Midbrain (tissue), 1 donor: ENCODE measurements at regions not wholly inside any gene's neighbourhood (a gene's known extent, or its start where the extent isn't known, plus 50 kb on each side); places are given as distances from the start of the nearest gene placed in this dataset.

ENCODE experiments used
- DNase-seq: peaks from one replicate; lab custom pipeline; 2025; lab: John Stamatoyannopoulos, UW

DNA sequence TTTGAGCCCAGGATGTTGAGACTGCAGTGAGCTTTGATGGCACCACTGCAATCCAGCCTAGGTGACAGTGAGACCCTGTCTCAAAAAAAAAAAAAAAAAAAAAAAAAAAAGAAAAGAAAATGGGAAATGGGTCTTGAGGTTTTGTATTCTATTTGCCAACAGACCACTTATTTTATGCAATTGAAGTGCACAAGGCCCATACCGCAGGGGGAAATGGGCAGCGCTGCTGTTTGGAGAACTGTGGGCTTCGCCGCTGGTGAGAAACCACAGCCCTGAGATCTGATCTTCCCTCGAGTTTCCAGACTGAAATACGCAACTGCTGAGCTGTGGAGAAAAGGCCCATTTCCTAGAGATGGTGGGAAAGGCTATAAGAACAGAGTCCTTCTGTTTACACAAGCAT lies 512.0 kb downstream of the TCERG1L start:
- DNase-seq: no peak

DNA sequence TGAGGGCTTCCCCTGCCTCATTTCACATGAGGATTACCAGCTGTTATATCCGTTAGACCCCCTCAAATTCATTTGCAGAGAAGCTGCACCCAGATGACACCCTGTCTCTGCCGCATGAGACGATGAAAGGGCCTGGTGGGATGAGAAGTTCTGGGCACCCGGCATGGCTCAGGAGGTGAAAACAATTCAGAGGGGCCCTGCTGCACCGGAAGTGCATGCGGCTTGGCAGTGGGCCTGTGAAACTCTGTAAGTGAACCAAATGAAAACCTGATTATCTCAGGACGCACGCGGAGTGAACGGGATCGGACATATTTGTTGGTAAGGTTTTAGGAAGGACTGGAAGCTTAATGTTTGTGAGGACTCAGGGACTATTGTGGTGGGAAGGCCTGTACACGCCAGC lies 511.2 kb downstream of the TCERG1L start:
- no peak for DNase-seq

DNA sequence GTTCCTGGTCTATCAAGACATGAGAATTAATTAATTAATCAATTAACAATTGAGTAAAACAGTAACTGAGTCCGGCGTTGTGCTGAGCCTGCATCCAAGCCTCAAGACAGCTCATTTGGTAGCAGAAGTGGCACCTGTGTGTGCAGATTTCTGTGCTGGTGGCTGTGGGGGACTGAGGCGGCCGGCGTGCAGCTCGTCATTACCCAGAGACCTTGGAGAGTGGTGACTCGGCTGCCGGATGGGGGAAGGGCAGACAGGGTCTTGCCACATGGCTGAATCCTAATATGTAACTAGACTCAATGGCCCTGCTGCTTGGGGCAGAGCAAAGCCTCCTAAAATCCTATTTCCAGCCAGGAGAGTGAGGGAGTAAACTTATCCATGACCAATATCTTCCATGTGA lies 510.2 kb downstream of the TCERG1L start:
- DNase-seq: no peak

DNA sequence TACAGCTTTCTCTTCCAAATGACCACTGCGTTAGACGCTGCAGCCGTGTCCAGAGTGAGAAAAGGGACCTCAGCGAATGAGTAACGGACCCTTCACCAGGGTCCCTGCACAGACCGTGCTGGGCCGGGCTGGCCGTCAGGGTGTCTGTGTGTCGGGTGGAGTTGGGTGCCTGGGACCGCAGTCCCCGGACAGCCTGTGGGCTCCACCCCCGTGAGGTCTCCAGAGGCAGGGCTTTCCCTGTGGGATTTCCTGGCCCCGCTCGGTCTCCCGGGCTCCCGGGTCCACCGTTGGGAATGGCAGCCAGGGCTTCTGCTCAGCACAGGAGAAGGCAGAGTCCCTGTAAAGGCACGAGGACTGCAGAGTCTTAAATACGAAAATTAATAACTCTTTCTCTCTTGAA lies 509.7 kb downstream of the TCERG1L start:
- no peak for DNase-seq

DNA sequence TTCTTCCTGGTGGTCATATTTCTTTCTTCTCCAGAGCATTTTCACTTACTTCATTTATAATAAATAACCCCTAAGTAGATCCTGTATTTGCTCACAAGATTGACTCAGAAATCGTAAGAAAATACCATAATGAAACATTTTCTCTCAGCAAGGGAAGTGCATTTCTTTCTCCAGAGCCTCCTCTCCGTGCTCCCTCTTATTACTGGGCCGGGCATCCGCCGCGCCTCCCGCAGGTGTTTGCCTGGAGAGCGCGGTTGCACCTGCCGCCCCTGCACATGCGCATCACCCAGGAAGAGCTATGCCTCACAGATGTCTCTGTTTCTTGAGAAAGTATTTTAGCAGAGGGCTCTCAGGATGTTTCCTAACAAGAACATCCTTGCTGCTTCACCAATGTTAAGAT lies 509.2 kb downstream of the TCERG1L start:
- no peak for DNase-seq

DNA sequence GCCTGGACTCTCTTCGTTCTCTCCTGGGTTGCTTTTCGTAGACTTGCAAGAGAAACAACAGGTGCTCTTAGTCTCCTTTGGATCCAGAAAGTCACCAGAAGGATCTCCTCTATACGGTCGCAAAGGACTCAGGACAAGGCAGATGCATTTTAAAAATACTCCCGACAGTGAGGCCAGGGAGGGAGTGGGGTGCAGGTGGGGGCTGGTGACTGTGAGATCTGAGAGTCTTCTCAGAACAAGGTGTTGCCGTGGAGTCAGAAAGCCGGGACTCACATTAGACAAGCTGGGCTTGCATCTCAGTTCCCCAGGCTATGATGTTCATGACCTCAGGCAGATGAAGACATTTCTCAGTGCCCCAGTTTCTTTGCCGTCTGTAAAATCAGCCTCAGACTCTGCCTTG lies 507.2 kb downstream of the TCERG1L start:
- DNase-seq: no peak

DNA sequence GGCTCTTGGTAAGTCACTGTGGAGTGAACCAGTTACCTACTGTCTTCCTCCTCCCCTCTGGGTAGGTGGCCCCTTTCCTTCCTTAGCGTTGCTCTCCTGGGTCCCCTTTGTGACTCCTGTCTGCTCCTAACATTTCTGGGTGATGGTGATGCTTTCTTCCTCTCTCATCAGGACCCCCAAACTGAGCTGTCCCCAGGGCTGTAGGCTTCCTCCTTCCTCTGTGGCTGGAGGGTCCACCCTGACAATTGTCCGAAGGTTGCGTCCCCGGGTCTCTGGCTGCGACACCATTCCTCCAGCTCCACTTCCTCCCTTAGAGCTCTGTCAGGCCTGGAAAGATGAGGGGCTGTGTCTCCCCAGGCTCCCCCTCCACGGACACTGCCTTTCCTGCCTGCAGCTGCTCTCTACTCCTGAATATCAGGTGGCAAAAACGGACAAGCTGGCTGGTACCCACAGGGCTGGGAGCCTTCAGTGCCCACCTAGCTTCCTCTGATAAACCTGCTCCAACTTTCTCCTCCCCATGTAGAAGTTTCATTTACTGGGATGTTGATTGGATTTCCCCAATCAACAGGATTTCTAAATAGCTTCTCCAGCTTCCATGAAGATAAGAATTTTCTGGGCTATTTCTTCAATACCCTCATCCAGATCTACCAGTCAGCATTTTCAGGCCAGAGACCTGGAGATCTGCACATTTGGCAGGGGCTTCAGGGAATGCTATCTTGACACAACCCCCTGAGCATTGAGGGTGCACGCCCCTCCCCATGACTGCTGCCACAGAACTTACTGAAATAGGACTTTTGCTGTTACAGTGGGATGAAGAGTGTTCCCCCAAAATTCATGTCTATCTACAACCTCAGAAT lies 506.5 kb downstream of the TCERG1L start:
- no peak for DNase-seq

DNA sequence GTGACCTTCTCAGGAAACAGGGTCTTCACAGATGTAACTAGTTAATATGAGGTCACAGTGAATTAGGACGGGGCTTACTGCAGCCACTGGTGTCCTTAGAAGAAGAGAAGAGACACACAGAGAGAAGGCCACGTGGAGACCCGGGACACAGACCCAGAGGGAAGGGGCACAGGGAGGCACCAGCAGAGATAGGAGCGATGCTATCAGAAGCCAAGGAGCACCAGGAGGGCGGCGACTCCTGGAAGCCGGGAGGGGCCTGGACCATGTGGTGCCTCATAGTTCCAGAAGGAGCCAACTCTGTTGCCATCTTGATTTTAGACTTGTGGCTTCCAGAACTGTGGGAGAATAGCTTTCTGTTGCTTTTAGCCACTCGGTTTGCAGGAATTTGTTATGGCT lies 505.9 kb downstream of the TCERG1L start:
- DNase-seq: no peak

DNA sequence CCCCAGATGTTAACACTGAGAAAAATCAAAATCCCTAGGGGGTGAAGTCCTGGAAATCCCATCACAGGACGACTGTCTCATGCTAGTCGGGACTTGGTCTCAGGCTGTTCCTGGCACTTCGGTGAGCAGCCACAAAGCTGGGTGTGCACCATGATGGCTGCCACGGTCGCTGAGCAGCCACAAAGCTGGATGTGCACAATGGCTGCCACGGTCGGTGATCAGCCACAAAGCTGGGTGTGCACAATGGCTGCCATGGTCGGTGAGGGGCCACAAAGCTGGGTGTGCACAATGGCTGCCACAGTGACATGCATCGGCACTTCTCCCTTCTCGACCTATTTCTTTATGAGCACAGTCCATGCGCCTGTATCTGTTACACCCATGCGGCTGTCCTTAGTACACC lies 505.1 kb downstream of the TCERG1L start:
- DNase-seq: no peak

DNA sequence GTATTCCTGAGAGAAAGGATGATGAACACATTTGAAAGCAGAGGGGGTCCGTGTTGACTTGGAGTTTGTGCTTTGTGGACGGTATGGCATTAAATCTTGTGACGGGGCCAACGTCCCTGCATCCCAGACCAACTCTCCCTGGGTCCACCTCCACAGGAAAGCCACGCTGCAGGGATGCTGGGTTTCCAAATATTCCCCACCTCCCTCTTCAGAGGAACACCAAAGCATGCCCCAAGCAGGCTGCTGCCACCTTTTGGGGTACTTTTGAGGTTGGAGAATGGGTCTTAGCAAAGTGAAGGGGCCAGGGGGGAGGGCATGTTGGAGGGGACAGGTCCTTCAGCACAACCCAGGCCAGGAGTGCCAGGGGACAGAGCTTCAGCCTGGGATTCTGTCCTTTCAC lies 504.4 kb downstream of the TCERG1L start:
- no peak for DNase-seq

DNA sequence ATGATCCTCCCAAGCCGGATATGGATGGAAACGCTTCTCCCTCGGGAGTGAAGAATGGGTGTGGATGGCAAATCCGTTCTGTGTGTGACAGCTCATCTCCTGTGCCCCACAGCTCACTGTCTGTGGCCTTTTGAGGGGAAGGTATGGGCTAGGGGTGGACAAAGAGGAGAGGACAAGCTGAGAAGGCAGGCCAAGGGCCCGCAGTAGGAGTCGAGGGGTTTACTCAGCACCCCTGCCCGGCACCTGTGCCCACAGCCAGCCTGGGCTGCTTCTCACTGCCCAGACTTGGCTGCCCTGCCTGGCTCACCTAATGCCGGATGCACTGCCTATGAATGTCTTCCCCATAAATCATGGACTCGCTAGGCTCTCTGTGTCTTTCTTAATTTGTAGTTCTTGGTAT lies 503.8 kb downstream of the TCERG1L start:
- DNase-seq: no peak

DNA sequence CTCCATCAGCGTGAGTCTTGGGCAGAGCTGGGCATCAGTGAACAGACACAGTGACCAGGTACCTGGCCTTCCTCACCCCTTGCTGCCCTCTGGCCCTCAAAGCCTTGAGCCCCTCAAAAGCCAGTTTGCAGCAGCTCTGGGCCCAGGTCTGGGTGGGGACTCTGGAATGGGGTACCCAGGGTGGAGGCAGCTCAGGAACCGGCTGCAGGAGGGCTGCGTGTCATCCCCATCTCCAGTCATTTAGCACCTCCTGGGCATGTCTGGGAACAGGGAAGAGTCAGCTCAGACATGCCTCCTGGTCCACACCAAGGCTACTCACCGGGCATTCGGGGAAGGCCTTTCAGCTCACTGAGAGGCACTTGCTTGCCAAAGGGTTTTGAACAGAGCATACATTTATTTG lies 503.3 kb downstream of the TCERG1L start:
- no peak for DNase-seq

DNA sequence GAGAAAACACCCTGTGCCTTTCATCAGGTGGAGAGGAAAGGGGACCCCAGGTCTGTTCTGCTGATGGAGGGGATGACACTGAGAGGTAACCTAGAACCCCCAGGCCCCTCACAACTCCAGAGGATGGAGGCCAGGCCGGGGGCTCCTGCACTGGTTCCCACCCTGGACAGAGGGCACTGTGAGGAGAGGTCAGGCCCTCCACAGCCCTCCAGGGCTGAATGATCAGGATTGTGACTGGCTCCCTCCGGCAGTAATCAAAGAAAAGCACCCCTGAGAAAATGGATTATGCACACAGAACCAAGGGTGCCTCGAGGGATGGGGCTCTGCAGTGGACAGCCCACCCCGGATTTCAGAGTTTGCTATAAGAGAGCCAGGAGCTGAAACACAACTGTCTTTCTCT lies 502.8 kb downstream of the TCERG1L start:
- DNase-seq: no peak

DNA sequence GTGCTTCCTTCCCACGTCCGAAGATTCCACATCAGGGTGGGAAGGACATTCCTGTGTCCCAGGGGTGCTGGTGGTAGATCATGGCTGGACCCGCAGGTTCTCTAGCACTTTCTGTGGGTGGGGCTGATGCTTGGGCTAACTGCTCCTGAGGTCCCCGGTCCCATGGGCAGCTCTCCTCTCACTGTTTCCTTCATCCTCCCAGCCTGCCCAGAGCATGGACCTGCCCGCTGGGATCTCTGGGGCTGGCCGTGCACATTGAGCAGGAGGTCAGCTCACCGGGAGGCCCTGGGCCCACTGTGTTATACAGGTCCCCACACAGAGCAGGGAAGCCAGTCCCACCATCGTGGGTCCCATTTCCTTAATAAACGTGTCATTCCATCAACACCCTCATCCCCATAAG lies 502.3 kb downstream of the TCERG1L start:
- DNase-seq: no peak

DNA sequence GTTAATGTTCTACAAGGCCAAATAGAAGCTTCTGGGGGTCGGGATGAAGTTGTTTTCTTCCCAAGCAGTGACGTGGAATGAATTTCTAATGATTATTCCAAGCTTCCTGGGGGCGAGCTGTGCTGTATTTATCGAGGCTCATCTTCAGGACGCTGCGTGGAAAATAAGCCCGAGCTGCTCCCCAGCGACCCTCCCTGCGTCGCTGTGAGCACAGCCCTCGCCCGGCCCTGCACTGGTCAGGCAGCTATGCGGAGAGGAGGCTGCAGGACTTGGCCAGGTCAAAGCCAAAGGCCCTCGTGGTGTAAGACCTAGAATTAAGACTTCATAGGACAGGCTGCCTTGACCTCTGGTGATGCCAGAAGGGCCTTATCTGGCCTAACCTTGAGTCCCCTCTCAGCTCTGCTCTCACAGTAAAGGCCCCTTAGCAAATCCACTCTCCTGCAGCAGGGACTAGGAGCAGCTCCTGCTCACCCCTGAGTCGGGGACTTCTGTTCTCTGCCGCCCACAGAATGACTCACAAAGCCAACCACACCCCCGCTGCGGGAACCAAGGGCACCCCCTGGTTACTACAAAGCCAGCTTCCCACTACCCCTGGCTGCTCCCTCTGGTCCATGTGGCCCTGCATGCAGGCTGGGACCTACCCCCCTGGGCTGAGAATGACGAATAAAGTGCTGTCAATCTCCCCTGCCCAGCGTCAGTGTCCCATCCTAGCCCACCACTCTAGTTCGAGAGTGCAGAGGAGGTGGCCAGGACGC lies 501.6 kb downstream of the TCERG1L start:
- no peak for DNase-seq

DNA sequence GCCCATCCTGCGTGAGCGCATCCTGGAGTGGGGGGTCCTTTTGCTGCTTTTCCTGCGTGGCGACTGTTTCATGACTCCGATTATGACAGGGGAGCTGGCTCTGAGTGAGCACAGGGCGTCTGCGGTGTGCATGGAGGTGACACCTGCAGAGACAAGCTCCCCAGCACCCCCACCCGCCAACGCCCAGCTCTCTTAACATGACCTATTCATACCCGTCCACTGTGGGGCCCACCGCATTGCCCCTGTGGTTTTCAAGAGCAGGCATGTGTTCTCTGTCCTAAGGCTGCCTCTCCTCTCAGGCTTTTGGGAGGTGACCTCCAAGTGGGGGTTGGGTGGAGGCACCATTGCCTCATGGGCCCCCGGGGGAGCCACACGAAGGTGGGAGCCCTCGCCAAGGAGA lies 500.7 kb downstream of the TCERG1L start:
- DNase-seq: no peak

DNA sequence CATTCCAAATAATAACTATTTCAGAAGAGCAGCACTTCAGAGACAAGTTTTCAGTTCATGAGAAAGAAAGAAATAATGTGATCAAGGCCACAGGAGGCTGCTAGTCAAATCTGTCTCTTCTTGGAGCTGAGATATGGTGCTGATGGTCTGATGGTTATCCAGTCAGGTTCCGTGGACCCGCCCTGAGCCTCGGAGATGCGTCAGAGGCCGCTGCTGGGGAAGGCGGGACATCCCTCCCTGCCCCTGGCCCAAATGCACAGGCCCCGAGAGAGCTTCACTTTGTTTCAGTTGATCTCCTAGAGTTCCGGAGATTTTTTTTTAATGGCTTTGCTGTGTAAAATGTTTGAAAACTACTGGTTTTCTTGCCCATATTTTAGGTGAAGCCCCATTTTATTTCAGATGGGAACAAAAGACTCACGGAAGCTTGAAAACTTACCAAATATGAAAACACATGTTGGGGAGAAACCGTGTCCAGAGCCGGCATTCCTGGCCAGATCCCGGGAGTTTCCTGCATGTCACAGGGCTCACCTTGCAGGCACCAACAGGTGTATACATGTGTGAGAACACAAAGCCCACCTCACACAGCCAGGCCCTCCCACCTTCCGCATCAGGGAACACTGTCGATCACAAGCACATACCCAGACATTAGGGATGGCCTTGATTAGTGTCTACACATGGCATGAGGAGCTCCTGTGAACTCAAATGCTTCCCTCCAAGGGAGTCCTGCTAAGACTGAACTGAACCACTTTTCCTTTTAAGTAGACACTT lies 499.0 kb downstream of the TCERG1L start:
- DNase-seq: no peak

DNA sequence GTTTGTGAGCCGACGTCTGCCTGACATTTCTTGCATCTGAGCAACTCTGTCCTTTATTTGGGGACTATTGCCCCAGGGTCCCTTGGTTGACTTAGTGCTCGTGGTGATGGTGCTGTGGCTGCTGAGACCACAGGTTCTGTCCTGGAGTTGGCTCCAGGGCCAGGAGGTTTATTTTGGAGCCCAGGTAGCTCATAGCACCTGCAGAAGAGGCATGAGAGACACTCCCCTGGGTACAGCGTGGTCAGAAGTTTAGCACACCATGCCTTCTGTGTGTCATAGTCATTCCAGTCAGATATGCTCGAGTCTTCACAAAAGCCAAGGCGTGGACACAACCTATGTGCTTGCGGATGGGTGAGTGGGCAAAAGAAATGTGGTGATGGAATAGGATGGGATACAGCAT lies 496.9 kb downstream of the TCERG1L start:
- DNase-seq: no peak

DNA sequence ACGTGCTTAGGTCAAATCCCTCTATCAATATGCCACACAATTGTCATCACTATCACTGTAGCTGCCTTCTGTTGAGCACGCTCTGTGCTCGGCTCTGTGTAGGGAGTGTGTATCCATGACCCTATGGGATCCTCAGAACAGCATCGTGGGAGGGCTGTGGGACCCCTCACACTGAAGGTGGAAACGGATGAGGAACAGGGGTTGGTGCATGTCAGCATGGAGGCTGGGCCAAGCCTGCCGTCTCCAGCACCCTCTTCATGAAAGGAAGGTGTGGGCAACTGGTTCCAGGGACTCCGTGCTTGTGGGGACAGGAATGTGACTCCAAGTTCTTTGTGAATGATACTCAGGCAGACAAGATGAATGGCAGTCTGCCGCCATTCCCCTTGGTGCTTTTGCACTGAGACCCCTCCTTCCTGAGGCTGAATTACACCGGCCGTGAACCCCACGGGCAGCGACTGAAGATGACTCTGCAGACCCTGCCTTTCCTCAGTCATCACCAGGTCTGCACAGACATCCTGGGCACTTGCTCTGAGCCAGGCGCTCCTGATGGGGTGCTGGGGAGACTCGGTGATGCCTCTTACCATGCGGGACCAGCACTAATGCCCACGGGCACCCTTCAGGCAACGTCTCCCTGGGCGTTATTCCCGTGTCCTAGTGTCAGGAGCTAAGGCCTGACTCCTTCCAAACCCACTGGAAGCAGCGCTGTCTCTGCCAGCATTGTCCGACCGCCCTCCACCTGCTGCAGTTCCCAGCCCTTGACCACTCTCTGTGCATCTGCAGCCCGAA lies 495.2 kb downstream of the TCERG1L start:
- DNase-seq: no peak

DNA sequence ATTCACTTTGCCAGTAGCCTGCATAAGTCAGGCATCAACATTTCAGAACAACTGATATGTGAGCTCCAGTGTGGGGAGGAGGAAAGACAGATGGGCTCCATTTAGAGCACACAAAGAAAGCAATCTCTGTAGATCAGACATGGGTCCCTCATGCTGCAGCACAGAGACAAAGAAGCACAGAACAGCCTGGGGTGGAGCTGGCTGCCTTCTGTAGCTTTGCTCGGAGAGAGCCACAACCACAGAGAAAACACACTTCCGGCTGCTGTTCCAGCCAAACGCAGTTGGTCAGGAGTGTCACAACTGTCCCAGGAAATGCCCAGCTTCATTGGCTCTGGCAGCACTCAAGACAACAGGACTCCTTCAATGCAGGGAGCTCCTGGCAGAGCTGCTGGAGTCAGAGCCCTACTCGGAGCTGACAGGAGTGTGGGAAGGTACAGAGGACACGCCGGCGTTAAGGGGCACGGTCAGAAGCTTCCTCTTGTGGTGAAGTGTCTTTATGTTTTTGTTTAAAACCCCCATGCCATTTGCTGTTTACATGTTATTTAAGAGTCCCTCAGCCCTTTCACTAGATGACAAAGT lies 494.4 kb downstream of the TCERG1L start:
- peak; percentile 2 for DNase-seq

DNA sequence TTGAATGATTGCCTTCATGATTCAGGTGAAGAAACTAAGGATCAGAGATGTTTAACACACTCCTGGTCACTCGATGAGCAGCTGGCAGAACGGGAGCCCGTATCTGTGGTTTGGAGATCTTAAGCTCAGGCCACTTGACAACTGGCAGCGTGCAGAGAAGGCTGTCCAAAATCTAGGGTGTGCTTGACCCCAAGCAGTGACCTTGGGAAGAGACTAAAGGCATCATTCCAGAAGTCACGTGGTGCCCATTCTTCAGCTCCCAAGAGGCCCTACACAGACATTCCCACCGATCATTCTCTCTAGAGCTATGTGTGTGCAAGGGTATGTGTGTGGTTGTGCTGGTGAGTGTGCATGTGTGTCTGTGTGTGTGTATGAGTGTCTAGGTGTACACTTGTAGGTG lies 493.8 kb downstream of the TCERG1L start:
- no peak for DNase-seq
